HEK293 (cell line): ENCODE measurements at regions not wholly inside any gene's neighbourhood (a gene's known extent, or its start where the extent isn't known, plus 50 kb on each side); places are given as distances from the start of the nearest gene placed in this dataset.

Source experiments
- CTCF ChIA-PET: fragments of 350-600 bp; formaldehyde crosslinking; extraction: SDS; loops from one replicate; lab custom pipeline; 2021; ENCODE audit warnings: antibody characterized with exemption; lab: Yijun Ruan, JAX
- POLR2A ChIA-PET: fragments of 300-600 bp; formaldehyde crosslinking; extraction: SDS; loops from one replicate; lab custom pipeline; 2020; ENCODE audit warnings: antibody characterized with exemption, inconsistent platforms; lab: Yijun Ruan, JAX
- H3K27ac ChIP-seq: fragments of 200-500 bp; sonication (Bioruptor generic); 2 replicates; pipeline ENCODE4 v1.5.1; 2014; ENCODE audit warnings: low read depth, low read length, control low read depth, inconsistent platforms; ENCODE audit errors: extremely low read depth
- H3K36me3 ChIP-seq, 2 experiments: fragments of 200-500 bp in 1 of 2; sonication (Bioruptor generic) in 1 of 2; 1 replicate in 1 of 2; 2 replicates in 1 of 2; pipeline ENCODE4 v1.5.1; 2014 to 2017; ENCODE audit warnings: inconsistent platforms in 2 of 2, low read length in 2 of 2; ENCODE audit not compliant: control insufficient read depth in 2 of 2, insufficient read depth in 1 of 2
- H3K4me1 ChIP-seq: fragments of 200-500 bp; sonication (Bioruptor generic); 2 replicates; pipeline ENCODE4 v1.5.1; 2014; ENCODE audit warnings: mild to moderate bottlenecking, low read length, inconsistent platforms; ENCODE audit not compliant: control insufficient read depth, insufficient read depth
- H3K4me3 ChIP-seq: 2 replicates; pipeline ENCODE4 v1.5.1; 2011; ENCODE audit warnings: low read depth, mild to moderate bottlenecking, control low read depth, low read length, moderate library complexity
- H3K9me3 ChIP-seq: fragments of 200-500 bp; sonication (Bioruptor generic); 2 replicates; pipeline ENCODE4 v1.5.1; 2014; ENCODE audit warnings: low read depth, low read length, inconsistent platforms; ENCODE audit not compliant: control insufficient read depth, insufficient read depth
- ELK4 ChIP-seq: IDR thresholded peaks from 2 replicates; pipeline ENCODE4 v1.6.1; 2011; ENCODE audit warnings: mild to moderate bottlenecking, low read depth, low read length, borderline replicate concordance
- HOXA7 ChIP-seq: sonication (generic); formaldehyde crosslinking; IDR thresholded peaks from 2 replicates; pipeline ENCODE4 v1.8.1; 2022; ENCODE audit warnings: missing genetic modification reagents, borderline replicate concordance
- PRDM1 ChIP-seq: fragments of 450-650 bp; formaldehyde crosslinking; IDR thresholded peaks from 2 replicates; pipeline ENCODE4; 2016; ENCODE audit warnings: missing biosample characterization, missing genetic modification characterization
- PRDM4 ChIP-seq: fragments of 450-650 bp; formaldehyde crosslinking; IDR thresholded peaks from 2 replicates; pipeline ENCODE4 v1.5.1; 2017; ENCODE audit warnings: missing biosample characterization, missing genetic modification characterization
- ZNF157 ChIP-seq: fragments of 450-650 bp; formaldehyde crosslinking; IDR thresholded peaks from 2 replicates; pipeline ENCODE4 v1.5.1; 2016; ENCODE audit warnings: missing biosample characterization, missing genetic modification characterization
- ZNF18 ChIP-seq: fragments of 450-650 bp; formaldehyde crosslinking; IDR thresholded peaks from 2 replicates; pipeline ENCODE4 v1.5.1; 2016; ENCODE audit warnings: missing biosample characterization, missing genetic modification characterization
- ZNF274 ChIP-seq, 2 experiments: fragments of 200-500 bp in 1 of 2; fragments of 450-650 bp in 1 of 2; sonication (Bioruptor generic) in 1 of 2; formaldehyde crosslinking in 1 of 2; IDR thresholded peaks; 2 replicates each; pipeline versions ENCODE4 v1.5.1 to v1.6.1; 2014 to 2016; ENCODE audit warnings: borderline replicate concordance in 1 of 2, inconsistent platforms in 1 of 2, low read length in 1 of 2, missing biosample characterization in 1 of 2, missing genetic modification characterization in 1 of 2
- ZNF341 ChIP-seq: fragments of 450-650 bp; formaldehyde crosslinking; IDR thresholded peaks from 2 replicates; pipeline ENCODE4; 2016; ENCODE audit warnings: low read depth, missing biosample characterization, missing genetic modification characterization
- ZNF391 ChIP-seq: fragments of 450-650 bp; formaldehyde crosslinking; IDR thresholded peaks from 2 replicates; pipeline ENCODE4 v1.5.1; 2016; ENCODE audit warnings: low read depth, missing biosample characterization, missing genetic modification characterization, borderline replicate concordance
- ZNF423 ChIP-seq: fragments of 450-650 bp; formaldehyde crosslinking; IDR thresholded peaks from 2 replicates; pipeline ENCODE4 v1.5.1; 2016; ENCODE audit warnings: missing biosample characterization, missing genetic modification characterization
- ZNF518A ChIP-seq: fragments of 450-650 bp; formaldehyde crosslinking; conservative IDR thresholded peaks from 2 replicates; pipeline ENCODE4 v1.5.1; 2016; ENCODE audit warnings: low read depth, missing biosample characterization, missing genetic modification characterization
- ZNF560 ChIP-seq: fragments of 450-650 bp; formaldehyde crosslinking; IDR thresholded peaks from 2 replicates; pipeline ENCODE4 v1.5.1; 2017; ENCODE audit warnings: missing biosample characterization, missing genetic modification characterization, borderline replicate concordance
- ZNF600 ChIP-seq: fragments of 450-650 bp; formaldehyde crosslinking; IDR thresholded peaks from 2 replicates; pipeline ENCODE4 v1.5.1; 2016; ENCODE audit warnings: missing biosample characterization, missing genetic modification characterization
- ZNF707 ChIP-seq: fragments of 450-650 bp; formaldehyde crosslinking; IDR thresholded peaks from 2 replicates; pipeline ENCODE4 v1.5.1; 2016; ENCODE audit warnings: missing biosample characterization, missing genetic modification characterization
- ZNF843 ChIP-seq: fragments of 450-650 bp; formaldehyde crosslinking; IDR thresholded peaks from 2 replicates; pipeline ENCODE4 v1.5.1; 2016; ENCODE audit warnings: missing biosample characterization, missing genetic modification characterization
- TF ChIP-seq, protein P1 (sequence below): fragments of 450-650 bp; formaldehyde crosslinking; IDR thresholded peaks from 2 replicates; pipeline ENCODE4 v1.5.1; 2017; ENCODE audit warnings: missing biosample characterization, missing genetic modification characterization
- TF ChIP-seq, protein P2 (sequence below): fragments of 450-650 bp; formaldehyde crosslinking; IDR thresholded peaks from 2 replicates; pipeline ENCODE4 v1.5.1; 2017; ENCODE audit warnings: missing biosample characterization, mild to moderate bottlenecking, missing genetic modification characterization, moderate library complexity
- TF ChIP-seq, protein P3 (sequence below): fragments of 450-650 bp; formaldehyde crosslinking; IDR thresholded peaks from 2 replicates; pipeline ENCODE4 v1.5.1; 2017; ENCODE audit warnings: missing biosample characterization, missing genetic modification characterization

DNA sequence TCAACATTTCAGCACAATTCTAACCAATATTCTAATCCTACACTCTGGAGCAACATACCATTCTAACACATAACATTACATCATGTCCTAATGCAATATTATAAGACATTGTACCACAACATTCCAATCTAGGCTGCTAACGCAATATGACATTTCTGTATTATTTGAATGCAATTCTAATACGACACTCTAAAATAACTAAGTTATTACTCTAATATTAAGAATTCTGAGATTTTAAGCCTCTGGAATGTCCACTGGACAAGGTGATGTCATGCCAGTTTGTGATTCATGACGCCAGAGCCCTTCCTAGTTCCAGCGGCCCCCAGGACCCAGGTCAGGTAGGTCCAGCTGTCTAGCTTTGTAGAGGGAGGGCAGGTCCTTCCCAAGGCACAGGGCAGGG is 69.7 kb upstream of the SIRPA start:
- POLR2A ChIA-PET = no interaction called here
- TF ChIP-seq ZNF423 (tag by site-specific recombination) (no peak), PRDM1 (tag by site-specific recombination) (no peak), ZNF600 (tag by site-specific recombination) (no peak), ZNF391 (tag by site-specific recombination) (no peak), ZNF560 (no peak), ZNF518A (tag by site-specific recombination) (no peak), PRDM4 (tag by site-specific recombination) (no peak), HOXA7 (CRISPR knock-in tag) (no peak), ZNF843 (tag by site-specific recombination) (no peak), ZNF707 (tag by site-specific recombination) (no peak), ZNF341 (tag by site-specific recombination) (no peak), ZNF157 (tag by site-specific recombination) (no peak), ELK4 (no peak), ZNF274 (IDR thresholded peaks at IDR 0.05; ENCODE audit: low read length) (no peak), ZNF274 (tag by site-specific recombination; IDR thresholded peaks at IDR 0.05; ENCODE audit: borderline replicate concordance) (no peak), ZNF18 (no peak)
- TF ChIP-seq, protein P1, sequence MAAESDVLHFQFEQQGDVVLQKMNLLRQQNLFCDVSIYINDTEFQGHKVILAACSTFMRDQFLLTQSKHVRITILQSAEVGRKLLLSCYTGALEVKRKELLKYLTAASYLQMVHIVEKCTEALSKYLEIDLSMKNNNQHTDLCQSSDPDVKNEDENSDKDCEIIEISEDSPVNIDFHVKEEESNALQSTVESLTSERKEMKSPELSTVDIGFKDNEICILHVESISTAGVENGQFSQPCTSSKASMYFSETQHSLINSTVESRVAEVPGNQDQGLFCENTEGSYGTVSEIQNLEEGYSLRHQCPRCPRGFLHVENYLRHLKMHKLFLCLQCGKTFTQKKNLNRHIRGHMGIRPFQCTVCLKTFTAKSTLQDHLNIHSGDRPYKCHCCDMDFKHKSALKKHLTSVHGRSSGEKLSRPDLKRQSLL (tag by site-specific recombination) = no peak
- TF ChIP-seq, protein P2, sequence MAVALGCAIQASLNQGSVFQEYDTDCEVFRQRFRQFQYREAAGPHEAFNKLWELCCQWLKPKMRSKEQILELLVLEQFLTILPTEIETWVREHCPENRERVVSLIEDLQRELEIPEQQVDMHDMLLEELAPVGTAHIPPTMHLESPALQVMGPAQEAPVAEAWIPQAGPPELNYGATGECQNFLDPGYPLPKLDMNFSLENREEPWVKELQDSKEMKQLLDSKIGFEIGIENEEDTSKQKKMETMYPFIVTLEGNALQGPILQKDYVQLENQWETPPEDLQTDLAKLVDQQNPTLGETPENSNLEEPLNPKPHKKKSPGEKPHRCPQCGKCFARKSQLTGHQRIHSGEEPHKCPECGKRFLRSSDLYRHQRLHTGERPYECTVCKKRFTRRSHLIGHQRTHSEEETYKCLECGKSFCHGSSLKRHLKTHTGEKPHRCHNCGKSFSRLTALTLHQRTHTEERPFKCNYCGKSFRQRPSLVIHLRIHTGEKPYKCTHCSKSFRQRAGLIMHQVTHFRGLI (tag by site-specific recombination) = no peak
- TF ChIP-seq, protein P3, sequence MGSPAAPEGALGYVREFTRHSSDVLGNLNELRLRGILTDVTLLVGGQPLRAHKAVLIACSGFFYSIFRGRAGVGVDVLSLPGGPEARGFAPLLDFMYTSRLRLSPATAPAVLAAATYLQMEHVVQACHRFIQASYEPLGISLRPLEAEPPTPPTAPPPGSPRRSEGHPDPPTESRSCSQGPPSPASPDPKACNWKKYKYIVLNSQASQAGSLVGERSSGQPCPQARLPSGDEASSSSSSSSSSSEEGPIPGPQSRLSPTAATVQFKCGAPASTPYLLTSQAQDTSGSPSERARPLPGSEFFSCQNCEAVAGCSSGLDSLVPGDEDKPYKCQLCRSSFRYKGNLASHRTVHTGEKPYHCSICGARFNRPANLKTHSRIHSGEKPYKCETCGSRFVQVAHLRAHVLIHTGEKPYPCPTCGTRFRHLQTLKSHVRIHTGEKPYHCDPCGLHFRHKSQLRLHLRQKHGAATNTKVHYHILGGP (tag by site-specific recombination) = no peak
- Histone ChIP-seq H3K9me3 (no peaks in the 10 kb centered on the region), H3K4me3 (no peak overlapping the region), H3K27ac (no peak overlapping the region), H3K4me1 (no peaks in the 10 kb centered on the region), H3K36me3 (no peaks in the 10 kb centered on the region)
- CTCF ChIA-PET = interaction anchor here (1.0 kb wide), 1 partner anchor 13 kb away, joined by 3 read pairs; no protein-coding TSS in a partner anchor
